ENCODE measurements at regions not wholly inside any gene's neighbourhood (a gene's known extent, or its start where the extent isn't known, plus 50 kb on each side); places are given as distances from the start of the nearest gene placed in this dataset.

DNA sequence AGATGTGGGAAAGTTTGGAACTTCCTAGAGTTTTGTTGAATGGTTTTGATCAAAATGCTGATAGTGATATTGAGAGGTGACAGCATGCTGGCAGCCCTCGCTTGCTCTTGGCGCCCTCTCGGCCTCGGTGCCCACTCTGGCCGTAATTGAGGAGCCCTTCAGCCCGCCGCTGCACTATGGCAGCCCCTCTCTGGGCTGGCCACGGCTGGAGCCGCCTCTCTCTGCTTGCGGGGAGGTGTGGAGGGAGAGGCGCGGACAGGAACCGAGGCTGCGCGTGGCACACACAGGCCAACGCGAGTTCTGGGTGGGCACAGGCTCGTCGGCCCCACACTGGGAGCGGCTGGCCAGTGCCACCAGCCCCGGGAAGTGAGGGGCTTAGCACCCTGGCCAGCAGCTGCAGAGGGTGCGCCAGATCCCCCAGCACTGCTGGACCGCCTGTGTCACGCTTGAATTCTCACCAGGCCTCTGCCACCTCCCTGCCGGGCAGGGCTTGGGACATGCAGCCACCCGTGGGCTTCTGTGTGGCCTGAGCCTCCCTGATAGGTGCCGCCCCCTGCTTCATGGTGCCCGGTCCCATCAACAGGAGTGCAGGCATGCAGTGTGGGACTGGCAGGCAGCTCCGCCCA, 488.5 kb downstream of the CYLC2 start:
- Histone ChIP-seq H3K4me3 (no peak overlapping the region), H3K27ac (no peak overlapping the region), H3K36me3 (no peaks in the 10 kb centered on the region), H3K9me3 (peaks cover 0 to 22% (median 9%) of the 10 kb centered on the region in 4 donors), H3K27me3 (no peaks in the 10 kb centered on the region), H3K4me1 (no peaks in the 10 kb centered on the region)
- intact Hi-C loops (cut with DNase I; ENCODE audit: low total_unique reads) = no loop called here
- DNase-seq = no peak
- TF ChIP-seq POLR2A (IDR thresholded peaks at IDR 0.05) (no peak), EP300 (IDR thresholded peaks at IDR 0.05) (no peak), POLR2AphosphoS5 (IDR thresholded peaks at IDR 0.05) (no peak)
- TF ChIP-seq, protein P1, sequence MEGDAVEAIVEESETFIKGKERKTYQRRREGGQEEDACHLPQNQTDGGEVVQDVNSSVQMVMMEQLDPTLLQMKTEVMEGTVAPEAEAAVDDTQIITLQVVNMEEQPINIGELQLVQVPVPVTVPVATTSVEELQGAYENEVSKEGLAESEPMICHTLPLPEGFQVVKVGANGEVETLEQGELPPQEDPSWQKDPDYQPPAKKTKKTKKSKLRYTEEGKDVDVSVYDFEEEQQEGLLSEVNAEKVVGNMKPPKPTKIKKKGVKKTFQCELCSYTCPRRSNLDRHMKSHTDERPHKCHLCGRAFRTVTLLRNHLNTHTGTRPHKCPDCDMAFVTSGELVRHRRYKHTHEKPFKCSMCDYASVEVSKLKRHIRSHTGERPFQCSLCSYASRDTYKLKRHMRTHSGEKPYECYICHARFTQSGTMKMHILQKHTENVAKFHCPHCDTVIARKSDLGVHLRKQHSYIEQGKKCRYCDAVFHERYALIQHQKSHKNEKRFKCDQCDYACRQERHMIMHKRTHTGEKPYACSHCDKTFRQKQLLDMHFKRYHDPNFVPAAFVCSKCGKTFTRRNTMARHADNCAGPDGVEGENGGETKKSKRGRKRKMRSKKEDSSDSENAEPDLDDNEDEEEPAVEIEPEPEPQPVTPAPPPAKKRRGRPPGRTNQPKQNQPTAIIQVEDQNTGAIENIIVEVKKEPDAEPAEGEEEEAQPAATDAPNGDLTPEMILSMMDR (IDR thresholded peaks at IDR 0.05) = no peak
- WGBS, 5 donors = 91 to 93% (median 92%) methylated on average over 17 to 29 of the region's 29 CpGs

DNA sequence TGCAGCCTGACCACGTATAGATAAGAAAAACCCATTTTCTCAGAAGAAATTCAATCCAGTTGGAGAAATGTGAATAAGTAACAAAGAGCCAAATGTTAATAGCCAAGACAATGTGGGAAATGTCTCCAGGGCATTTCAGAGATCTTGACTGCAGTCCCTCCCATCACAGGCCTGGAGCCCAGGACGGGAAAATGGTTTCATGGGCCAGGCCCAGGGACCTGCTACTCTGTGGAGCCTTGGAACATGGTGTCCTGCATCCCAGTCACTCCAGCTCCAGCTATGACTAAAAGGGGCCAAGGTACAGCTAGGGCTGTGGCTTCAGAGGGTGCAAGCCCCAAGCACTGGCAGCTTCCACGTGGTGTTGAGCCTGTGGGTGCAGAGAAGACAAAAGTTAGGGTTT, 490.0 kb downstream of the CYLC2 start:
- Histone ChIP-seq H3K4me1 (no peaks in the 10 kb centered on the region), H3K27me3 (no peaks in the 10 kb centered on the region), H3K27ac (no peak overlapping the region), H3K9me3 (peaks cover 0 to 22% (median 9%) of the 10 kb centered on the region in 4 donors), H3K4me3 (no peak overlapping the region), H3K36me3 (no peaks in the 10 kb centered on the region)
- TF ChIP-seq POLR2A (IDR thresholded peaks at IDR 0.05) = no peak
- no peak for TF ChIP-seq POLR2AphosphoS5 (IDR thresholded peaks at IDR 0.05)
- no peak for TF ChIP-seq EP300 (IDR thresholded peaks at IDR 0.05)
- TF ChIP-seq, protein P1 (IDR thresholded peaks at IDR 0.05) = no peak
- 25 to 51% (median 50%) methylated on average over 3 of the region's 3 CpGs for WGBS, 5 donors
- intact Hi-C loops (cut with DNase I; ENCODE audit: low total_unique reads) = no loop called here
- DNase-seq = no peak

DNA sequence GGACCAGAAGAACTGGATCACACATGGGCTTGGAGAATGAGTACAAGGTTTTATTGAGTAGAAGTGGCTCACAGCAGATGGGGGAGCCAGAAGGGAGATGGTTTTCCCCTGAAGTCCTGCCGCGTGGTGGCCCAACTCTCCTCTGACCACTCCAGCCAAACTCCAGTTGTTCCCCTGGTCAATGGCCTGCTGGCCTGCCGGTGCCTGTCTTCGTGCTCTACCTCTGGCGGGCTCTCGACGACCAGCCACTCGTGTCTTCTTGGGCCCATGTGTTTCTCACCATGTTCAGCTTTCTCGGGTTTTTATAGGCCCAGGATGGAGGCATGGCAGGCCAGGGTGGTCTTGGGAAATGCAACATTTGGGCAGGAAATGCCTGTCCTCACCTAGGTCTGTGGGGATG, 519.6 kb downstream of the CYLC2 start:
- WGBS, 5 donors = 93 to 98% (median 96%) methylated on average over 9 of the region's 9 CpGs
- Histone ChIP-seq H3K27ac (no peak overlapping the region), H3K36me3 (no peaks in the 10 kb centered on the region), H3K9me3 (peaks cover 0 to 9% (median 0%) of the 10 kb centered on the region in 4 donors), H3K4me3 (no peak overlapping the region), H3K27me3 (no peaks in the 10 kb centered on the region), H3K4me1 (no peaks in the 10 kb centered on the region)
- no peak for DNase-seq
- TF ChIP-seq POLR2AphosphoS5 (IDR thresholded peaks at IDR 0.05) (no peak), POLR2A (IDR thresholded peaks at IDR 0.05) (no peak), EP300 (IDR thresholded peaks at IDR 0.05) (no peak)
- TF ChIP-seq, protein P1 (IDR thresholded peaks at IDR 0.05) = no peak
- intact Hi-C loops (cut with DNase I; ENCODE audit: low total_unique reads) = no loop called here

DNA sequence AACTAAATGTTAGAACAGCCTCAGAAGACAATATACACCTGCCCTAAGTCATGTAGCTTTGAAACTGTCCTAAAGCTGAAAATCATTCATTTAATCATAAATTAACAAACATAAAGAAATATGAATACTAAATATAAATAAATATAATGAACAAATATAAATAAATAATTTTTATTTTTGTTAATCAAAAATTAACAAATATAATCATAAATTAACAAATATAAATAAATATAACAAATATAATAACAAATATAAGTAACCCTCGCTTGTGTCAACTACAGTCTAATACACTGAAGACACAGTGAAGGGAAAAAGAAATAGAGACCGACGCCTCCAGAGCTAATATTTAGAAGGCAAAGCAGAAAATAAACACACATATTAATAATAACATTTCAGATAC, 527.3 kb downstream of the CYLC2 start:
- intact Hi-C loops (cut with DNase I; ENCODE audit: low total_unique reads) = no loop called here
- no peak overlapping the region for H3K27ac ChIP-seq
- WGBS, 5 donors = 83 to 96% (median 90%) methylated on average over 3 of the region's 3 CpGs
- no peaks in the 10 kb centered on the region for H3K9me3 ChIP-seq
- TF ChIP-seq EP300 (IDR thresholded peaks at IDR 0.05) (no peak), POLR2AphosphoS5 (IDR thresholded peaks at IDR 0.05) (no peak), POLR2A (IDR thresholded peaks at IDR 0.05) (no peak)
- TF ChIP-seq, protein P1 (IDR thresholded peaks at IDR 0.05) = no peak
- no peak for DNase-seq
- H3K36me3 ChIP-seq = no peaks in the 10 kb centered on the region
- H3K4me3 ChIP-seq = no peak overlapping the region
- H3K27me3 ChIP-seq = no peaks in the 10 kb centered on the region
- H3K4me1 ChIP-seq = no peaks in the 10 kb centered on the region

Measured in stomach (tissue), 8 donors.